Posterior vena cava (tissue), 2 donors: ENCODE measurements at regions not wholly inside any gene's neighbourhood (a gene's known extent, or its start where the extent isn't known, plus 50 kb on each side); places are given as distances from the start of the nearest gene placed in this dataset.

ENCODE experiments used
- DNase-seq: peaks from one replicate; pipeline ENCODE4 v3.0.0-alpha.2; 2020; ENCODE audit warnings: low spot score
- intact Hi-C, 2 donors: fragments of 100-400 bp; cut with DNase I; formaldehyde crosslinking; loops; one replicate each; pipeline versions ENCODE4 v1.14.1 to v1.14.2; 2022 to 2023
- donor health status: DM: yes; HTN: yes; CAD: no.
- donor health status: DM: yes; HTN: yes; CAD: no.

- no peak for DNase-seq
- intact Hi-C loops: no loop called here
These were observed 253.0 kb upstream of the IRX2 start for GRCh38 chr5:3004361-3005080.

GRCh38 chr5:3002230-3002629, 250.8 kb upstream of the IRX2 start:
- DNase-seq: no peak
- intact Hi-C loops: no loop called here

GRCh38 chr5:3000631-3001030, 249.2 kb upstream of the IRX2 start:
- intact Hi-C loops: no loop called here

GRCh38 chr5:2999926-3000325, 248.4 kb upstream of the IRX2 start:
- intact Hi-C loops: no loop called here
- DNase-seq: no peak

More at GRCh38 chr5:3000631-3001030, 249.2 kb upstream of the IRX2 start:
- DNase-seq: no peak

GRCh38 chr5:2998106-2998505, 246.6 kb upstream of the IRX2 start:
- DNase-seq: no peak
- intact Hi-C loops: no loop called here

- no peak for DNase-seq
- intact Hi-C loops: no loop called here
These were observed 245.7 kb upstream of the IRX2 start for GRCh38 chr5:2997179-2997578.

- no peak for DNase-seq
- intact Hi-C loops: no loop called here
These were observed 245.2 kb upstream of the IRX2 start for GRCh38 chr5:2996687-2997086.

GRCh38 chr5:2996248-2996647, 244.8 kb upstream of the IRX2 start:
- intact Hi-C loops: no loop called here

GRCh38 chr5:2995667-2996066, 244.2 kb upstream of the IRX2 start:
- intact Hi-C loops: no loop called here
- DNase-seq: no peak

More at GRCh38 chr5:2996248-2996647, 244.8 kb upstream of the IRX2 start:
- DNase-seq: no peak

- DNase-seq: no peak
- intact Hi-C loops: no loop called here
These were observed 243.6 kb upstream of the IRX2 start for GRCh38 chr5:2995035-2995434.

GRCh38 chr5:2993771-2994170, 242.3 kb upstream of the IRX2 start:
- DNase-seq: no peak
- intact Hi-C loops: no loop called here

GRCh38 chr5:2993301-2993700, 241.8 kb upstream of the IRX2 start:
- no peak for DNase-seq
- intact Hi-C loops: no loop called here

GRCh38 chr5:2992806-2993205, 241.3 kb upstream of the IRX2 start:
- intact Hi-C loops: no loop called here
- no peak for DNase-seq

GRCh38 chr5:2991884-2992283, 240.4 kb upstream of the IRX2 start:
- intact Hi-C loops: no loop called here
- no peak for DNase-seq

- no peak for DNase-seq
- intact Hi-C loops: no loop called here
These were observed 238.0 kb upstream of the IRX2 start for GRCh38 chr5:2989517-2989916.

GRCh38 chr5:2986301-2986700, 234.8 kb upstream of the IRX2 start:
- intact Hi-C loops: no loop called here
- DNase-seq: no peak

- intact Hi-C loops: no loop called here
- no peak for DNase-seq
These were observed 234.2 kb upstream of the IRX2 start for GRCh38 chr5:2985718-2986117.

- intact Hi-C loops: no loop called here
- DNase-seq: no peak
These were observed 232.3 kb upstream of the IRX2 start for GRCh38 chr5:2983583-2984300.

- DNase-seq: no peak
- intact Hi-C loops: no loop called here
These were observed 230.2 kb upstream of the IRX2 start for GRCh38 chr5:2981652-2982051.

GRCh38 chr5:2981035-2981434, 229.6 kb upstream of the IRX2 start:
- intact Hi-C loops: no loop called here
- DNase-seq: no peak

GRCh38 chr5:2960294-2960693, 208.8 kb upstream of the IRX2 start:
- intact Hi-C loops: no loop called here

More at GRCh38 chr5:2960294-2960693, 208.8 kb upstream of the IRX2 start:
- no peak for DNase-seq
